Hindlimb muscle (tissue), 1 donor: ENCODE measurements at regions not wholly inside any gene's neighbourhood (a gene's known extent, or its start where the extent isn't known, plus 50 kb on each side); places are given as distances from the start of the nearest gene placed in this dataset.
A peak's percentile ranks its signal among the peaks of the same experiment; 100 is the strongest.
"Not testable (repeated sequence)": the region's sequence is repeated elsewhere in the genome, so short reads cannot be mapped to it uniquely, and the experiment has no call there.

Experiments used
- DNase-seq: peaks from one replicate; pipeline ENCODE4 v3.0.0-alpha.2; 2013

GRCh38 chr6:168815229-168815628 is 374.2 kb downstream of the SMOC2 start:
- DNase-seq: no peak

- DNase-seq: no peak
Measured at GRCh38 chr6:168808232-168808631, 367.2 kb downstream of the SMOC2 start.

GRCh38 chr6:168804331-168804730 is 363.3 kb downstream of the SMOC2 start:
- no peak for DNase-seq

GRCh38 chr6:168803874-168804273 is 362.9 kb downstream of the SMOC2 start:
- no peak for DNase-seq

- no peak for DNase-seq
Measured at GRCh38 chr6:168799067-168799466, 358.1 kb downstream of the SMOC2 start.

- DNase-seq: no peak
Measured at GRCh38 chr6:168796106-168796505, 355.1 kb downstream of the SMOC2 start.

- not testable (repeated sequence) for DNase-seq
Measured at GRCh38 chr6:168795611-168796010, 354.6 kb downstream of the SMOC2 start.

- no peak for DNase-seq
Measured at GRCh38 chr6:168794491-168794890, 353.5 kb downstream of the SMOC2 start.

GRCh38 chr6:168793649-168794048 is 352.7 kb downstream of the SMOC2 start:
- no peak for DNase-seq

- DNase-seq: no peak
Measured at GRCh38 chr6:168791917-168792316, 350.9 kb downstream of the SMOC2 start.

GRCh38 chr6:168789699-168790098 is 348.7 kb downstream of the SMOC2 start:
- no peak for DNase-seq

- DNase-seq: no peak
Measured at GRCh38 chr6:168785720-168786511, 344.9 kb downstream of the SMOC2 start.

GRCh38 chr6:168784426-168784825 is 343.4 kb downstream of the SMOC2 start:
- DNase-seq: no peak

GRCh38 chr6:168783720-168784119 is 342.7 kb downstream of the SMOC2 start:
- no peak for DNase-seq

- DNase-seq: no peak
Measured at GRCh38 chr6:168782187-168782751, 341.3 kb downstream of the SMOC2 start.

- peak; percentile 58 for DNase-seq
Measured at GRCh38 chr6:168778201-168778600, 337.2 kb downstream of the SMOC2 start.

- DNase-seq: no peak
Measured at GRCh38 chr6:168774381-168774780, 333.4 kb downstream of the SMOC2 start.

GRCh38 chr6:168773788-168774187 is 332.8 kb downstream of the SMOC2 start:
- DNase-seq: no peak

GRCh38 chr6:168765752-168766151 is 324.8 kb downstream of the SMOC2 start:
- DNase-seq: peak; percentile 24

- no peak for DNase-seq
Measured at GRCh38 chr6:168756009-168756634, 315.1 kb downstream of the SMOC2 start.

GRCh38 chr6:168746643-168747042 is 305.7 kb downstream of the SMOC2 start:
- no peak for DNase-seq

- no peak for DNase-seq
Measured at GRCh38 chr6:168746013-168746412, 305.0 kb downstream of the SMOC2 start.

- no peak for DNase-seq
Measured at GRCh38 chr6:168744861-168745260, 303.9 kb downstream of the SMOC2 start.
